ENCODE measurements at regions not wholly inside any gene's neighbourhood (a gene's known extent, or its start where the extent isn't known, plus 50 kb on each side); places are given as distances from the start of the nearest gene placed in this dataset.
"Not testable (repeated sequence)": the region's sequence is repeated elsewhere in the genome, so short reads cannot be mapped to it uniquely, and the experiment has no call there.

GRCh38 chr6:141752677-141753076 lies 380.0 kb upstream of the GJE1 start:
- Histone ChIP-seq H3K27me3 (ENCODE audit: low read length) (no peaks in the 10 kb centered on the region), H3K9ac (ENCODE audit: low read length) (no peak overlapping the region), H3F3A (ENCODE audit: insufficient read depth) (no peaks in the 10 kb centered on the region), H2AFZ (ENCODE audit: low read depth, low read length, severe bottlenecking) (no peak overlapping the region), H3K4me2 (ENCODE audit: low read depth, low read length, poor library complexity, severe bottlenecking) (no peak overlapping the region), H4K20me1 (ENCODE audit: low read depth, low read length) (no peaks in the 10 kb centered on the region), H3K9me3 (ENCODE audit: insufficient read depth, low read length) (no peaks in the 10 kb centered on the region), H3K79me2 (ENCODE audit: insufficient read depth, low read length) (no peaks in the 10 kb centered on the region), H3K27ac (ENCODE audit: low read depth, low read length) (no peak overlapping the region), H3K36me3 (ENCODE audit: low read length) (no peaks in the 10 kb centered on the region), H3K9me2 (replicated peaks; ENCODE audit: insufficient read depth, low read length) (no peaks in the 10 kb centered on the region), H3K4me3 (ENCODE audit: insufficient read depth, low read length, poor library complexity, severe bottlenecking) (no peak overlapping the region)
- no peak for TF ChIP-seq EZH2phosphoT487 (conservative IDR thresholded peaks at IDR 0.05; ENCODE audit: low read length)
- no peak for TF ChIP-seq CTCF (IDR thresholded peaks at IDR 0.05; ENCODE audit: insufficient read depth, low read length, poor library complexity, severe bottlenecking)

GRCh38 chr6:141746324-141746723 lies 386.4 kb upstream of the GJE1 start:
- H3K9me3 ChIP-seq (ENCODE audit: insufficient read depth, low read length); H2AFZ ChIP-seq (ENCODE audit: low read depth, low read length, severe bottlenecking); H3K4me3 ChIP-seq (ENCODE audit: insufficient read depth, low read length, poor library complexity, severe bottlenecking); H3K9me2 ChIP-seq (replicated peaks; ENCODE audit: insufficient read depth, low read length); H3K27ac ChIP-seq (ENCODE audit: low read depth, low read length); H3K27me3 ChIP-seq (ENCODE audit: low read length); H3K79me2 ChIP-seq (ENCODE audit: insufficient read depth, low read length); H3K4me2 ChIP-seq (ENCODE audit: low read depth, low read length, poor library complexity, severe bottlenecking); H4K20me1 ChIP-seq (ENCODE audit: low read depth, low read length); H3K9ac ChIP-seq (ENCODE audit: low read length); H3K36me3 ChIP-seq (ENCODE audit: low read length); H3F3A ChIP-seq (ENCODE audit: insufficient read depth): not testable (repeated sequence)

- Histone ChIP-seq H3K9ac (ENCODE audit: low read length) (no peak overlapping the region), H3K4me3 (ENCODE audit: insufficient read depth, low read length, poor library complexity, severe bottlenecking) (no peak overlapping the region), H3K9me3 (ENCODE audit: insufficient read depth, low read length) (no peaks in the 10 kb centered on the region), H4K20me1 (ENCODE audit: low read depth, low read length) (no peaks in the 10 kb centered on the region), H3K79me2 (ENCODE audit: insufficient read depth, low read length) (no peaks in the 10 kb centered on the region), H3K27ac (ENCODE audit: low read depth, low read length) (no peak overlapping the region), H2AFZ (ENCODE audit: low read depth, low read length, severe bottlenecking) (no peak overlapping the region), H3F3A (ENCODE audit: insufficient read depth) (no peaks in the 10 kb centered on the region), H3K27me3 (ENCODE audit: low read length) (no peaks in the 10 kb centered on the region), H3K4me2 (ENCODE audit: low read depth, low read length, poor library complexity, severe bottlenecking) (no peak overlapping the region), H3K9me2 (replicated peaks; ENCODE audit: insufficient read depth, low read length) (no peaks in the 10 kb centered on the region), H3K36me3 (ENCODE audit: low read length) (no peaks in the 10 kb centered on the region)
- TF ChIP-seq EZH2phosphoT487 (conservative IDR thresholded peaks at IDR 0.05; ENCODE audit: low read length), result no peak
- TF ChIP-seq CTCF (IDR thresholded peaks at IDR 0.05; ENCODE audit: insufficient read depth, low read length, poor library complexity, severe bottlenecking), result no peak
Measured at GRCh38 chr6:141744971-141745370, 387.8 kb upstream of the GJE1 start.

- H3K27ac ChIP-seq (ENCODE audit: low read depth, low read length), result no peak overlapping the region
- H3K27me3 ChIP-seq (ENCODE audit: low read length), result no peaks in the 10 kb centered on the region
- H3K4me3 ChIP-seq (ENCODE audit: insufficient read depth, low read length, poor library complexity, severe bottlenecking), result no peak overlapping the region
- no peak overlapping the region for H3K9ac ChIP-seq (ENCODE audit: low read length)
- H3K9me2 ChIP-seq (replicated peaks; ENCODE audit: insufficient read depth, low read length), result no peaks in the 10 kb centered on the region
- TF ChIP-seq CTCF (IDR thresholded peaks at IDR 0.05; ENCODE audit: insufficient read depth, low read length, poor library complexity, severe bottlenecking) (no peak), EZH2phosphoT487 (conservative IDR thresholded peaks at IDR 0.05; ENCODE audit: low read length) (no peak)
- H3K4me2 ChIP-seq (ENCODE audit: low read depth, low read length, poor library complexity, severe bottlenecking), result no peak overlapping the region
- H3K79me2 ChIP-seq (ENCODE audit: insufficient read depth, low read length), result no peaks in the 10 kb centered on the region
- H3K36me3 ChIP-seq (ENCODE audit: low read length), result no peaks in the 10 kb centered on the region
- no peak overlapping the region for H2AFZ ChIP-seq (ENCODE audit: low read depth, low read length, severe bottlenecking)
- no peaks in the 10 kb centered on the region for H3F3A ChIP-seq (ENCODE audit: insufficient read depth)
- no peaks in the 10 kb centered on the region for H3K9me3 ChIP-seq (ENCODE audit: insufficient read depth, low read length)
- no peaks in the 10 kb centered on the region for H4K20me1 ChIP-seq (ENCODE audit: low read depth, low read length)
Measured at GRCh38 chr6:141744194-141744925, 388.4 kb upstream of the GJE1 start.
